HEK293T (cell line): ENCODE measurements at regions not wholly inside any gene's neighbourhood (a gene's known extent, or its start where the extent isn't known, plus 50 kb on each side); places are given as distances from the start of the nearest gene placed in this dataset.

Source experiments
- ARNT ChIP-seq: fragments of 450-650 bp; IDR thresholded peaks from 2 replicates; pipeline ENCODE4 v1.6.1; 2017; ENCODE audit warnings: mild to moderate bottlenecking
- FOXA1 ChIP-seq: fragments of 450-650 bp; IDR thresholded peaks from 2 replicates; pipeline ENCODE4 v1.6.1; 2016; ENCODE audit warnings: mild to moderate bottlenecking
- FOXM1 ChIP-seq: fragments of 450-650 bp; IDR thresholded peaks from 2 replicates; pipeline ENCODE4 v1.6.1; 2017; ENCODE audit warnings: mild to moderate bottlenecking, borderline replicate concordance
- PKNOX1 ChIP-seq: fragments of 450-650 bp; IDR thresholded peaks from 2 replicates; pipeline ENCODE4 v1.6.1; 2016
- SP1 ChIP-seq: fragments of 450-650 bp; IDR thresholded peaks from 2 replicates; pipeline ENCODE4 v1.6.1; 2017
- SUZ12 ChIP-seq: fragments of 450-650 bp; IDR thresholded peaks from 2 replicates; pipeline ENCODE4 v1.6.1; 2016; ENCODE audit warnings: mild to moderate bottlenecking

DNA sequence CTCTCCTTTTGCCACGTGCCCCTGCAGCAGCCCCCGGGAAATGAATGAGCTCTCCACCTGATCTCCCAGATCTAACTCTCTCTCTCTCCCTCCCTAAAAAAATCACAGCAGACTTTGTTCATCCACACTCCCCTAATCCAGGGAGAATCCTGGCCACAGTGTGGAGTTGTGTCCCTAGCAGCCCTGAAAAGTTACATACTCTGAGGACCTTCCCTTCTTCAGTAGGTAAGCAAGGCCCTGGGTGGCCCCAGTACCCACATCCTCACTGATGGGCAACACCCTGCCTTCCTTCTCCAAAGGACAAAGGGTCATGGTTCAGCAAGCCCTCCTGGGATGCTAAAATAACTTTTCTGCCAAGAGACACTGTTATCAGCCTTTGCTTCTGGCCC is 76.9 kb upstream of the GLI2 start:
- TF ChIP-seq SUZ12, result no peak
- TF ChIP-seq SP1, result no peak
- TF ChIP-seq FOXM1, result no peak
- TF ChIP-seq ARNT, result no peak
- TF ChIP-seq PKNOX1, result no peak
- TF ChIP-seq FOXA1, result no peak
